Subcutaneous abdominal adipose tissue (tissue), 5 donors: ENCODE measurements at regions not wholly inside any gene's neighbourhood (a gene's known extent, or its start where the extent isn't known, plus 50 kb on each side); places are given as distances from the start of the nearest gene placed in this dataset.

Experiments used
- H3K27ac ChIP-seq: one replicate; pipeline ENCODE4 v1.7.0; 2013; ENCODE audit warnings: low read depth, mild to moderate bottlenecking, inconsistent platforms, low read length, moderate library complexity
- H3K27me3 ChIP-seq, 5 donors: one replicate each; pipeline ENCODE4 v1.7.0; 2013; ENCODE audit warnings: low read length in 5 of 5, inconsistent platforms in 1 of 5; ENCODE audit not compliant: control insufficient read depth in 5 of 5, insufficient read depth in 4 of 5
- H3K36me3 ChIP-seq, 5 donors: one replicate each; pipeline ENCODE4 v1.7.0; 2013; ENCODE audit warnings: low read length in 5 of 5; ENCODE audit not compliant: control insufficient read depth in 5 of 5, insufficient read depth in 5 of 5
- H3K4me1 ChIP-seq, 5 donors: one replicate each; pipeline ENCODE4 v1.7.0; 2013; ENCODE audit warnings: low read length in 5 of 5, mild to moderate bottlenecking in 3 of 5, moderate library complexity in 1 of 5; ENCODE audit not compliant: control insufficient read depth in 5 of 5, insufficient read depth in 5 of 5
- H3K4me3 ChIP-seq, 5 donors: one replicate each; pipeline ENCODE4 v1.7.0; 2013; ENCODE audit warnings: low read length in 5 of 5, low read depth in 1 of 5
- H3K9ac ChIP-seq, 5 donors: one replicate each; pipeline ENCODE4 v1.7.0; 2013; ENCODE audit warnings: low read length in 5 of 5, mild to moderate bottlenecking in 4 of 5, moderate library complexity in 3 of 5
- H3K9me3 ChIP-seq, 5 donors: one replicate each; pipeline ENCODE4 v1.7.0; 2013; ENCODE audit warnings: low read length in 5 of 5; ENCODE audit not compliant: control insufficient read depth in 5 of 5
- donor health status: healthy.
- donor health status: healthy.
- donor health status: healthy.
- donor health status: healthy.
- donor health status: healthy.

DNA sequence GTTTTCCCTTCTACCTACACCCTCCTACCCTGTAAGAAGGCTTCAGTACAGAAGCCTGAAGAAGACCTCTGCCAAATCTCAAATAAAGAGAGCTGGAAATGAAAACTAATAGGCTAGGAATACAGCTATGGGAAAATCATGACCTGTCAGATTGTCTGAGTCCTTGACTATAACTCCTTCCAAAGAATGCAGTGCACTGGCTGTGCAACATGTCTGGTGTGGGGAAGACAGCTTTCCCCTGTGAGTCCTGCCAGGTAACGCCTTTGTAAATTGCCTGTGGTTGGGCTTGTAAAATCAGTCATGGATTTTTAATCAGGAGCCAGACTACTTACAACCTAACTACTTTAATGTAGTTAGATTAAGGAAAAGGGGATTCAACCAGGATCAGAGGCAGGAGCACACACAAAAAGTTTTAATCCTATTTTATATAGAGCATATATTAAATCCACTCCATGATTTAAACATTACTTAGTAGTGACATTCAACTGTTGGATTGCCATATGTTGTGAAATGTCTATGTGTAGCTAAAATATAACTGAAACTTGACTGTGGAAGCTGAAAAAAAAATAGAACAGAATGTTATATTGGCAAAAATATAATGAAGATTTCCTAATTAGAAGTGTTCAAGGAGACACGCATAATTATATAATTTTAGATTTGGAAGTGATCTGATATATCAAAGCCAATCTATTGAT is 1667.8 kb downstream of the KCNT2 start:
- Histone ChIP-seq H3K27ac (no peak overlapping the region), H3K36me3 (no peaks in the 10 kb centered on the region), H3K9me3 (peaks cover 0 to 3% (median 0%) of the 10 kb centered on the region in 5 donors), H3K9ac (no peak overlapping the region), H3K27me3 (no peaks in the 10 kb centered on the region), H3K4me3 (no peak overlapping the region), H3K4me1 (no peaks in the 10 kb centered on the region)

DNA sequence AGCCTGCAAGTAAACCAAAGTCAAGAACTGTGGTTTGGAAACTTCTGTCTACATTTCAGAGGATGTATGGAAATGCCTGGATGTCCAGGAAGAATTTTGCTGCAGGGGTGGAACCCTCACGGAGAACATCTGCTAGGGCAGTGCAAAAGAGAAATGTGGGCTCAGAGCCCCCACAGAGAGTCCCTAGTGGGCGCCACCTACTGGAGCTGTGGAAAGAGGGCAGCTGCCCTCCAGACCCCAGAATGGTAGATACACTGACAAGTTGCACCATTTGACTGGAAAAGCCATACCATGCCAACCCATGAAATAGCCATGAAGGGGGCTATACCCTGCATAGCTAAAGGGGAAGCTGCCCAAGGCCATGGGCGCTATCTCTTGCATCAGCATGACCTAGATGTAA is 1672.4 kb downstream of the KCNT2 start:
- Histone ChIP-seq H3K27ac (no peak overlapping the region), H3K27me3 (no peaks in the 10 kb centered on the region), H3K9ac (no peak overlapping the region), H3K9me3 (peaks cover 0 to 3% (median 0%) of the 10 kb centered on the region in 5 donors), H3K4me1 (no peaks in the 10 kb centered on the region), H3K36me3 (no peaks in the 10 kb centered on the region), H3K4me3 (no peak overlapping the region)

DNA sequence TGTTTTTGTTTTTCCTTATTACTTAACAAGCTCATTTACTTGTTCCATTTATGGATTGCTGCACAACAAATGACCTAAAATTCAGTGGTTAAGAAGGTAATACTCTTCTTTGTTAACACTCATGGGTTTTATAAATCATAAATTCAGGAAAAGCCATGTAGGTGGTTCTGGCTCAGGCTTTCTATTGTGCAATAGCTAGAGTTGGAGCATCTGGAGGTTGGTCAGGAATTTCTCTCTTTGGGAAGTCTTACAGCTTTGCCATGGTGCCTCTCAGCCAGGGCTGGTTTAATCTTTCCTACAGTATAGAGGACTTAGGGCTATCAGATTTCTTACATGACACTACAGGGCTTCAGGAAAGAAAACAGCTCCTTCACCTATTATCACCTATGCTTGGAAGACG is 1677.1 kb downstream of the KCNT2 start:
- no peaks in the 10 kb centered on the region for H3K36me3 ChIP-seq
- H3K9me3 ChIP-seq: peaks cover 0 to 3% (median 0%) of the 10 kb centered on the region in 5 donors
- no peaks in the 10 kb centered on the region for H3K4me1 ChIP-seq
- no peaks in the 10 kb centered on the region for H3K27me3 ChIP-seq
- no peak overlapping the region for H3K27ac ChIP-seq
- H3K9ac ChIP-seq: no peak overlapping the region
- H3K4me3 ChIP-seq: no peak overlapping the region

- Histone ChIP-seq H3K9ac (no peak overlapping the region), H3K9me3 (no peaks in the 10 kb centered on the region), H3K4me1 (no peaks in the 10 kb centered on the region), H3K36me3 (no peaks in the 10 kb centered on the region), H3K27me3 (no peaks in the 10 kb centered on the region), H3K4me3 (no peak overlapping the region), H3K27ac (no peak overlapping the region)
Observed at GRCh38 chr1:194930132-194930531, 1678.1 kb downstream of the KCNT2 start.

- no peak overlapping the region for H3K27ac ChIP-seq
- H3K27me3 ChIP-seq: no peaks in the 10 kb centered on the region
- H3K36me3 ChIP-seq: no peaks in the 10 kb centered on the region
- H3K4me1 ChIP-seq: no peaks in the 10 kb centered on the region
- no peak overlapping the region for H3K4me3 ChIP-seq
- no peak overlapping the region for H3K9ac ChIP-seq
- H3K9me3 ChIP-seq: no peaks in the 10 kb centered on the region
Observed at GRCh38 chr1:194929357-194929756, 1678.9 kb downstream of the KCNT2 start.

- Histone ChIP-seq H3K36me3 (no peaks in the 10 kb centered on the region), H3K27me3 (no peaks in the 10 kb centered on the region), H3K4me3 (no peak overlapping the region), H3K9ac (no peak overlapping the region), H3K4me1 (no peaks in the 10 kb centered on the region), H3K27ac (no peak overlapping the region), H3K9me3 (peaks cover 0 to 5% (median 0%) of the 10 kb centered on the region in 5 donors)
Observed at GRCh38 chr1:194919146-194919545, 1689.1 kb downstream of the KCNT2 start.

DNA sequence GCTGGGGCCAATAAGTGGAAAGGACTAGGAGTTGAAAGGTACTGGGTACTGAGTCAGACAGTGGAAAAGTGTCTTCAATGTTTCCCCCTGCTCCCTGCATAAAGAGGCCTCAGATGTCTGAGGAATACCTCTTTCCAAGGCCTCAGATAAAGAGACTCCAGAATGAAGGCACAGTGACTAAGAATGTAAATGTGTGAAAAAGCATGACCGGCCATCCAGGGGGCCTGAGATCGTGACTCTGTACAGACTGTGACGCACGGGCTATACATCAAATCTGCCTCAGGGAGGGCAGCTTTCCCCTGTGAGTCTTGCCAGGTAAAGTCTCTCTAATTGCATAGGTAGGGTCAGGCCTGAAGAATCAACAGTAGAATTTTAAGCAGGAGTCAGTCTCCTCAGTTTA is 1690.5 kb downstream of the KCNT2 start:
- Histone ChIP-seq H3K36me3 (no peaks in the 10 kb centered on the region), H3K9ac (no peak overlapping the region), H3K4me1 (no peaks in the 10 kb centered on the region), H3K27ac (no peak overlapping the region), H3K9me3 (peaks cover 0 to under 1% (median 0%) of the 10 kb centered on the region in 5 donors), H3K4me3 (no peak overlapping the region), H3K27me3 (no peaks in the 10 kb centered on the region)

GRCh38 chr1:194908643-194909042 is 1699.6 kb downstream of the KCNT2 start:
- no peak overlapping the region for H3K27ac ChIP-seq
- no peaks in the 10 kb centered on the region for H3K9me3 ChIP-seq
- no peaks in the 10 kb centered on the region for H3K36me3 ChIP-seq
- no peak overlapping the region for H3K4me3 ChIP-seq
- H3K27me3 ChIP-seq: no peaks in the 10 kb centered on the region
- H3K9ac ChIP-seq: no peak overlapping the region
- no peaks in the 10 kb centered on the region for H3K4me1 ChIP-seq

- Histone ChIP-seq H3K27ac (no peak overlapping the region), H3K36me3 (no peaks in the 10 kb centered on the region), H3K9ac (no peak overlapping the region), H3K27me3 (no peaks in the 10 kb centered on the region), H3K4me3 (no peak overlapping the region), H3K9me3 (no peaks in the 10 kb centered on the region), H3K4me1 (no peaks in the 10 kb centered on the region)
Observed at GRCh38 chr1:194903524-194903923, 1704.7 kb downstream of the KCNT2 start.

- no peaks in the 10 kb centered on the region for H3K36me3 ChIP-seq
- H3K4me1 ChIP-seq: no peaks in the 10 kb centered on the region
- H3K9me3 ChIP-seq: peaks cover 0 to 11% (median 7%) of the 10 kb centered on the region in 5 donors
Observed at GRCh38 chr1:194889310-194889709, 1702.9 kb upstream of the B3GALT2 start.

More at GRCh38 chr1:194889310-194889709, 1702.9 kb upstream of the B3GALT2 start:
- Histone ChIP-seq H3K4me3 (no peak overlapping the region), H3K27ac (no peak overlapping the region), H3K9ac (no peak overlapping the region), H3K27me3 (no peaks in the 10 kb centered on the region)
